Chondrocyte (in vitro differentiated cells): ENCODE measurements at regions not wholly inside any gene's neighbourhood (a gene's known extent, or its start where the extent isn't known, plus 50 kb on each side); places are given as distances from the start of the nearest gene placed in this dataset.

Experiments
- DNase-seq: peaks from one replicate; pipeline ENCODE4 v3.0.0; 2021; ENCODE audit warnings: mixed read lengths, low spot score
- H3K27ac Mint-ChIP-seq: one replicate; pipeline ENCODE4 v1.8.0; 2021; ENCODE audit warnings: mild to moderate bottlenecking, moderate library complexity, mixed read lengths; ENCODE audit not compliant: unreplicated experiment
- H3K27me3 Mint-ChIP-seq: 2 replicates; pipeline ENCODE4 v1.8.0; 2021; ENCODE audit warnings: low read depth, mixed read lengths
- H3K36me3 Mint-ChIP-seq: 2 replicates; pipeline ENCODE4 v1.8.0; 2021; ENCODE audit warnings: low read depth, mixed read lengths
- H3K4me1 Mint-ChIP-seq: 2 replicates; pipeline ENCODE4 v1.8.0; 2021; ENCODE audit warnings: low read depth, mild to moderate bottlenecking, mixed read lengths
- H3K4me3 Mint-ChIP-seq: one replicate; pipeline ENCODE4 v1.8.0; 2021; ENCODE audit warnings: mild to moderate bottlenecking, moderate library complexity, mixed read lengths; ENCODE audit not compliant: unreplicated experiment
- H3K9me3 Mint-ChIP-seq: 2 replicates; pipeline ENCODE4 v1.8.0; 2021; ENCODE audit warnings: low read depth, mixed read lengths
- CTCF ChIP-seq: fragments of 200-600 bp; sonication (generic); IDR thresholded peaks from 2 replicates; pipeline ENCODE4 v1.5.0; 2021; ENCODE audit warnings: antibody characterized with exemption, mild to moderate bottlenecking, moderate library complexity

GRCh38 chr22:48722661-48723060, 1105.0 kb downstream of the BRD1 start:
- no peak for TF ChIP-seq CTCF
- Mint-ChIP-seq H3K27ac (no peak overlapping the region), H3K4me1 (peaks cover 2% of the 10 kb centered on the region), H3K36me3 (peaks cover 1% of the 10 kb centered on the region), H3K9me3 (peaks cover 21% of the 10 kb centered on the region), H3K27me3 (no peaks in the 10 kb centered on the region), H3K4me3 (no peak overlapping the region)
- DNase-seq, result peak; percentile 62

GRCh38 chr22:48721395-48721669, 1106.3 kb downstream of the BRD1 start:
- H3K27me3 Mint-ChIP-seq, result no peaks in the 10 kb centered on the region
- H3K36me3 Mint-ChIP-seq, result peaks cover 1% of the 10 kb centered on the region
- peaks cover 14% of the 10 kb centered on the region for H3K4me1 Mint-ChIP-seq
- H3K27ac Mint-ChIP-seq, result no peak overlapping the region
- peaks cover 11% of the 10 kb centered on the region for H3K9me3 Mint-ChIP-seq
- no peak overlapping the region for H3K4me3 Mint-ChIP-seq
- no peak for TF ChIP-seq CTCF
- no peak for DNase-seq

- H3K27me3 Mint-ChIP-seq, result no peaks in the 10 kb centered on the region
- no peak for TF ChIP-seq CTCF
- DNase-seq, result peak; percentile 83
- H3K36me3 Mint-ChIP-seq, result peaks cover 1% of the 10 kb centered on the region
- peaks cover 14% of the 10 kb centered on the region for H3K4me1 Mint-ChIP-seq
- H3K9me3 Mint-ChIP-seq, result peaks cover 8% of the 10 kb centered on the region
- no peak overlapping the region for H3K4me3 Mint-ChIP-seq
- no peak overlapping the region for H3K27ac Mint-ChIP-seq
These were observed 1106.8 kb downstream of the BRD1 start for GRCh38 chr22:48720662-48721394.

- no peak overlapping the region for H3K4me3 Mint-ChIP-seq
- H3K9me3 Mint-ChIP-seq, result peaks cover 5% of the 10 kb centered on the region
- peak; percentile 42 for TF ChIP-seq CTCF
- H3K36me3 Mint-ChIP-seq, result no peaks in the 10 kb centered on the region
- DNase-seq, result peak; percentile 56
- no peak overlapping the region for H3K27ac Mint-ChIP-seq
- no peaks in the 10 kb centered on the region for H3K27me3 Mint-ChIP-seq
- H3K4me1 Mint-ChIP-seq, result peaks cover 14% of the 10 kb centered on the region
These were observed 1107.6 kb downstream of the BRD1 start for GRCh38 chr22:48719978-48720661.

- TF ChIP-seq CTCF, result no peak
- H3K9me3 Mint-ChIP-seq, result peaks cover 9% of the 10 kb centered on the region
- H3K36me3 Mint-ChIP-seq, result no peaks in the 10 kb centered on the region
- no peak overlapping the region for H3K4me3 Mint-ChIP-seq
- DNase-seq, result peak; percentile 77
- H3K27me3 Mint-ChIP-seq, result no peaks in the 10 kb centered on the region
- no peak overlapping the region for H3K27ac Mint-ChIP-seq
- H3K4me1 Mint-ChIP-seq, result peaks cover 14% of the 10 kb centered on the region
These were observed 1108.7 kb downstream of the BRD1 start for GRCh38 chr22:48718818-48719500.
